ENCODE measurements at regions not wholly inside any gene's neighbourhood (a gene's known extent, or its start where the extent isn't known, plus 50 kb on each side); places are given as distances from the start of the nearest gene placed in this dataset.

DNA sequence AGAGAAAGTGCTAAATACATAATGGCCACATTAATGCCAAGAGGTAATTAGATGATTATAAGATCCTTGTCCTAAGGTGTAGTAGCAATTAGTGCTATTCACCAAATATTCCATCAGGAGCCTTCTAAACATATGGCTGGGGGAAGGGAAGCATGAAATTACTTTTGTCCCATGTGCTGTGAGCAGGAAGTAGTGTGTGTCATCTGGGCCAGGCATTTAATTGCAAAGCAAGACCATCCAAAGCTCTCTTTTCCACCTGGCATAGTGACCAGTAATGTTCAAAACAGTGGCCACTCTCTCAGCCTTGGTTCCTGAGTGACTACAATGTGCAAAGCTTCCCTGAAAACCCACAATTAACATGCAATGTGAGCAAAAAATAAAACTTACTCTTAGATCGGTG is 144.2 kb upstream of the FAM241A start:
- TF ChIP-seq, protein P1, sequence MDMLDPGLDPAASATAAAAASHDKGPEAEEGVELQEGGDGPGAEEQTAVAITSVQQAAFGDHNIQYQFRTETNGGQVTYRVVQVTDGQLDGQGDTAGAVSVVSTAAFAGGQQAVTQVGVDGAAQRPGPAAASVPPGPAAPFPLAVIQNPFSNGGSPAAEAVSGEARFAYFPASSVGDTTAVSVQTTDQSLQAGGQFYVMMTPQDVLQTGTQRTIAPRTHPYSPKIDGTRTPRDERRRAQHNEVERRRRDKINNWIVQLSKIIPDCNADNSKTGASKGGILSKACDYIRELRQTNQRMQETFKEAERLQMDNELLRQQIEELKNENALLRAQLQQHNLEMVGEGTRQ (CRISPR knock-in tag; IDR thresholded peaks at IDR 0.05) = no peak
- TF ChIP-seq MBD2 (IDR thresholded peaks at IDR 0.05; ENCODE audit: borderline replicate concordance, low read depth) (no peak), LEF1 (IDR thresholded peaks at IDR 0.05) (no peak), EZH2 (IDR thresholded peaks at IDR 0.05; ENCODE audit: borderline replicate concordance, low read depth, low read length) (no peak), TBP (optimal IDR thresholded peaks at IDR 0.05; ENCODE audit: low read depth, low read length) (no peak)
